Retinal pigment epithelial cell (primary cell): ENCODE measurements at regions not wholly inside any gene's neighbourhood (a gene's known extent, or its start where the extent isn't known, plus 50 kb on each side); places are given as distances from the start of the nearest gene placed in this dataset.
"Not testable (repeated sequence)": the region's sequence is repeated elsewhere in the genome, so short reads cannot be mapped to it uniquely, and the experiment has no call there.

Source experiments
- DNase-seq: peaks from one replicate; pipeline ENCODE4 v3.0.0-alpha.2; 2010; ENCODE audit warnings: low read depth
- H3K4me3 ChIP-seq: 2 replicates; pipeline ENCODE4 v1.5.1; 2011; ENCODE audit warnings: mild to moderate bottlenecking, low read length, control low read depth, moderate library complexity
- TF ChIP-seq, protein P1 (sequence below): conservative IDR thresholded peaks from 2 replicates; pipeline ENCODE4 v1.5.1; 2011; ENCODE audit warnings: low read depth, low read length, control low read depth, inconsistent platforms

DNA sequence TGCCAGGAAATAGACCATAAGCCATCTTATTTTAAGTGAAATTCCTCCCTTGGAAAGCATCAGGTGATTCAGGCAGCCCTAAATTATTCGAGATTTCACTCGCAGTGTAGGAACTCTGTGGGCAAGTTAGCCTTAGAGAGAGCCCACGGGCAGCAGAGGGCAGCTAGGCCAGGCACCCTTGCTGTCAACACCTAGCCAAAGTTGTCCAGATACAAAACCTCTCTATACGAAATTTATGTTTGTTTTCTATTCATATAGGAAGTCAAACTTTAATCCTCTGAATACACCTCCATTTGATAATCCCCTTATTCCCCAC lies 1043.5 kb downstream of the GATA3 start:
- H3K4me3 ChIP-seq = no peak overlapping the region
- DNase-seq = no peak
- TF ChIP-seq, protein P1, sequence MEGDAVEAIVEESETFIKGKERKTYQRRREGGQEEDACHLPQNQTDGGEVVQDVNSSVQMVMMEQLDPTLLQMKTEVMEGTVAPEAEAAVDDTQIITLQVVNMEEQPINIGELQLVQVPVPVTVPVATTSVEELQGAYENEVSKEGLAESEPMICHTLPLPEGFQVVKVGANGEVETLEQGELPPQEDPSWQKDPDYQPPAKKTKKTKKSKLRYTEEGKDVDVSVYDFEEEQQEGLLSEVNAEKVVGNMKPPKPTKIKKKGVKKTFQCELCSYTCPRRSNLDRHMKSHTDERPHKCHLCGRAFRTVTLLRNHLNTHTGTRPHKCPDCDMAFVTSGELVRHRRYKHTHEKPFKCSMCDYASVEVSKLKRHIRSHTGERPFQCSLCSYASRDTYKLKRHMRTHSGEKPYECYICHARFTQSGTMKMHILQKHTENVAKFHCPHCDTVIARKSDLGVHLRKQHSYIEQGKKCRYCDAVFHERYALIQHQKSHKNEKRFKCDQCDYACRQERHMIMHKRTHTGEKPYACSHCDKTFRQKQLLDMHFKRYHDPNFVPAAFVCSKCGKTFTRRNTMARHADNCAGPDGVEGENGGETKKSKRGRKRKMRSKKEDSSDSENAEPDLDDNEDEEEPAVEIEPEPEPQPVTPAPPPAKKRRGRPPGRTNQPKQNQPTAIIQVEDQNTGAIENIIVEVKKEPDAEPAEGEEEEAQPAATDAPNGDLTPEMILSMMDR = no peak

DNA sequence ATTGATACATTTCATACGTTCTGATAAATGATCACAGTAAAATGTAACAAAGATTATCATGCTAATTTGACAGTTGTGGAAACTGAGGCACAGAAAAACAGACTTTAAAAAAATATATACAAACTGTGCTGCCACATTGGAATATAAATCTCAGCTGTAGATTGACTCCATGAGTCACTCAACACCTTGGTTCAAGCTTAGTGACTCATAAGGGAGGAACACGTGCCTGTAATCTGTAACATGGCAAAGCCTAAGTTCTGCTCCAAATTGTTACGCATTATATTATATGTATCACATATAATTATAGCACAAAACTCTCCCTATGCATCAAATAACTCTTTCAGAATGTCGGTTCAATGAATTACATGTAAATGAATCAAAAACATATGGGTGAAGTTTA lies 1047.5 kb downstream of the GATA3 start:
- TF ChIP-seq, protein P1 = no peak
- DNase-seq = no peak
- H3K4me3 ChIP-seq = no peak overlapping the region

DNA sequence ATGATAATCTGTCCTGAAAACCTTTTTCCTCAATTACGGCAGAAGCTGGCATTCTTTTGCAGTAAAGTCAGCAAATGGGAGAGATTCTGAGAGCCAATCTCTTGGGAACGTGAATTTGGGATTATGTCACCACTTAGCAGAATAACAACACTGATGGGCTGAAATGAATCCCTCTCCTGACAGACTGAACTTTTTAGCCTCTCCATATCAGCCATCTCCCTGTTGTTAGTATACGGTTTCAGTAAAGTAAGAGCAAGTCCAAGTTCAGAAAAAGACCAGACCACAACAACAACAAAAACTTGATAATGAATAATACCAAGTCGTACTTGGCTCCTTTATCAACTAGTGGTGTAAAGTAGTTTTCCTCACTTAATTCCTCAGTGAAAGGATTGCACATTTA lies 1048.8 kb downstream of the GATA3 start:
- no peak overlapping the region for H3K4me3 ChIP-seq
- TF ChIP-seq, protein P1 = no peak
- DNase-seq = no peak

DNA sequence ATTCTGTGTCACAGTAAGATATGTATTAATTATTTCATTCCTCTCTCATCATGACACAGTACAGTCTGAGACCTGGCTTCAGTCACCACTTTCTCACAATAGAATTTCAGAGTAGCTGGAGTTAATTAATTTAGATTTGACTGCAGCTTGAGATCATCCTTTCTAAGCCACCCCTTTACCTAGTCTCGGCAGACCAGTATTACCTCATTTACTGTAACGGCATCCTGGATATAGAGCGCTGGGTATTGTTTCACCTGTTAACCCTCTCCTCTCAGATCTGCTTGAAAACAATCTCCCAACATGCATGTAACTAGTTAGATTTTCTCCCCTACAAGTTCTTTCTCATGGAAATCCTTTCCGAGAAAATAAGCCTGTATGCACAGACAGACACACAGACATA lies 1057.5 kb downstream of the GATA3 start:
- DNase-seq = no peak
- TF ChIP-seq, protein P1 = no peak
- no peak overlapping the region for H3K4me3 ChIP-seq

DNA sequence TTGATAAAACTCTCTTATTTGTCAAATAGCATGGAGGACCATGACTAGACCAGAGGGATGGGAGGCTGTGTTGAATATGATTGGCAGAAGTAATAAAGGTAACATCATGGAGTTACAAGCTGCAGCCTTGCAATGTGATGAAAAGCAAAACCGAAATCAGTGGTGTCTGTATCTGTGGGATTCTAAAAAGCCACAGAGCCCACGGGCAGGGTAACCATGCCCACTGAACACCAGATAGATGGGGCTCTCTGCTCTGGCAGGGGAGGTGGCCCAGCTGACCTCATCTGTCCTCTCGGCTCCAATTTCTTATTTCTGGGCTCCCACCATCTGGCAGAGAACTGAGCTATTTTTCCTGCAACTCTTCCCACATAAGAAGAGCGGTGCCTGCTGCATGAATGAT lies 1072.2 kb downstream of the GATA3 start:
- no peak overlapping the region for H3K4me3 ChIP-seq
- DNase-seq = no peak
- TF ChIP-seq, protein P1 = no peak

DNA sequence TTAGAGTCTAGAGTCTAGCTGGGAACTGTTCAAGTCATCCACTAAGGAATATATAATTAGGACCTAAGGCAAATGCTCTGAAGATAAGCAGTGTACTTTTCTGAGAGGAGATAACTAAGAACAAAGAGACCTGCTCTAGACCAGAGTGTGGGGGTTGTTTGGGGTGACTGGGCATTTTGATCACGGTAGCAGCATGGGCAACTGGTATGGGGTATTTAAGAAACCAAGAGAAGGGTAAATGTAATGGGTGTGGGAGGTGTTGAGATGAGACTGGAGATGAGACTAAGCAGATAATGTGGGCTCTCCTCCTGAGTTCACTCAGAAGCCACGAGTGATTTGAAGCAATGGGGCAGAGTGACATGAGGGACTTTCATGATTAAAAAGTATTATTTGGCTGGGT lies 1082.9 kb downstream of the GATA3 start:
- no peak overlapping the region for H3K4me3 ChIP-seq
- TF ChIP-seq, protein P1 = no peak
- no peak for DNase-seq

DNA sequence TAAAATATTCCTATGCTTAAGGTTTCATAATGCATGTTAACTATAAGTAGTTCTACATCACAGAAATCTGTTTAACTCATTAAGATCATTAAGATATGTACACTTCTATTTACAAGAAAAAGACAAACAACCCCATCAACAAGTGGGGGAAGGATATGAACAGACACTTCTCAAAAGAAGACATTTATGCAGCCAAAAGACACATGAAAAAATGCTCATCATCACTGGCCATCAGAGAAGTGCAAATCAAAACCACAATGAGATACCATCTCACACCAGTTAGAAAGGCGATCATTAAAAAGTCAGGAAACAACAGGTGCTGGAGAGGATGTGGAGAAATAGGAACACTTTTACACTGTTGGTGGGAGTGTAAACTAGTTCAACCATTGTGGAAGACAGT lies 1084.3 kb downstream of the GATA3 start:
- not testable (repeated sequence) for H3K4me3 ChIP-seq, DNase-seq

DNA sequence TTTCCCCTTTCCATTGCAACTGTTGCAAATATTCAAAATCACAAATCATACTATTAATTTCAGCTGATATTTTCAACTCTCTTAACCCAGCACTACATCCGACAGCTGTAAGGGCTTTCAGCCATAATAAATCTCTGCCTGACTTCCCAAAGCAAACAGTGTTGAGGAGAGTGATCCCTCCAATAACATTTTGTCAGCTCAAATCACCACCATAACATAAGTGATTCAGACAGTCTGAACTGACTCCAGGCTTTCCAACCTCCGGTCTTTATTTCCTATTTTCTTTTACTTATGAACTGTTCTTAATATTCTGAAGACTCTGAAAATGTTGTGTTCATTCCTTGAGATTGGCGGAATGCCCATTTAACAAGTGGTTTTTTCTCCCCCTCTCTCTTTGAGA lies 1085.9 kb downstream of the GATA3 start:
- no peak overlapping the region for H3K4me3 ChIP-seq
- TF ChIP-seq, protein P1 = no peak
- peak; percentile 59 for DNase-seq
